ENCODE measurements at regions not wholly inside any gene's neighbourhood (a gene's known extent, or its start where the extent isn't known, plus 50 kb on each side); places are given as distances from the start of the nearest gene placed in this dataset.
"Not testable (repeated sequence)": the region's sequence is repeated elsewhere in the genome, so short reads cannot be mapped to it uniquely, and the experiment has no call there.

GRCh38 chr21:35162831-35163230 is 113.7 kb upstream of the RUNX1 start:
- no peak for ATAC-seq
- DNase-seq (ENCODE audit: low spot score): no peak

DNA sequence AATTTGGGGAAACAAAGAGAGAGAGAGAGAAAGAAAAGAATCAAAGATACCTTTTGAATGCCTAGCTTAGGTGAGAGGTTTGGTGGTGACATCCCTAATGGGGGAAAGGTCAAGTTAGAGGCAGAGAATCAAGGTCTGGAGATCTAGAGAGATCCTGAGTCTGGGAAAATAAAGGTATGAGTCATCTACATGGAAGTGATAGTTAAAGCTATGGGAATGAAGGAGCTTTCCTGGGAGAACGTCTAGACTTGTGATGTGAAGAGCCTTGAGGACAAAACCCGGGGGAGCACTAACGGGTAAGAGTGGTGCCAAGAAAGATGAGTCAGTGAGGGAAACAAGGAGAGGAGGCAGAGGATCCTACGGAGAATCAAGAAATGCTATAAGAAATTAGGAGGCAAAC is 110.8 kb upstream of the RUNX1 start:
- DNase-seq (ENCODE audit: low spot score) (no peak), ATAC-seq (no peak)

DNA sequence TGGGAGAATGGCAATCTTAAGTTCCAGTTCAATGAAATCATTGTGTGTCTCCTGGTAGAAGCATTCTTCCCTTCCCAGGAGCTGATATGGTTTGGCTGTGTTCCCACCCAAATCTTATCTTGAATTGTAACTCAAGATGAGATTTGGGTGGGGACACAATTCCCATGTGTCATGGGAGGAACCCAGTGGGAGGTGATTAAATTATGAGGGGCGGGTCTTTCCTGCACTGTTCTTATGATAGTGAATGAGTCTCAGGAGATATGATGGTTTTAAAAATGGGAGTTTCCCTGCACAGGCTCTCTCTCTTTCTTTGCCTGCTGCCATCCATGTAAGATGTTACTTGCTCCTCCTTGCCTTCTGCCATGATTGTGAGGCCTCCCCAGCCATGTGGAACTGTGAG is 108.3 kb upstream of the RUNX1 start:
- not testable (repeated sequence) for ATAC-seq

DNA sequence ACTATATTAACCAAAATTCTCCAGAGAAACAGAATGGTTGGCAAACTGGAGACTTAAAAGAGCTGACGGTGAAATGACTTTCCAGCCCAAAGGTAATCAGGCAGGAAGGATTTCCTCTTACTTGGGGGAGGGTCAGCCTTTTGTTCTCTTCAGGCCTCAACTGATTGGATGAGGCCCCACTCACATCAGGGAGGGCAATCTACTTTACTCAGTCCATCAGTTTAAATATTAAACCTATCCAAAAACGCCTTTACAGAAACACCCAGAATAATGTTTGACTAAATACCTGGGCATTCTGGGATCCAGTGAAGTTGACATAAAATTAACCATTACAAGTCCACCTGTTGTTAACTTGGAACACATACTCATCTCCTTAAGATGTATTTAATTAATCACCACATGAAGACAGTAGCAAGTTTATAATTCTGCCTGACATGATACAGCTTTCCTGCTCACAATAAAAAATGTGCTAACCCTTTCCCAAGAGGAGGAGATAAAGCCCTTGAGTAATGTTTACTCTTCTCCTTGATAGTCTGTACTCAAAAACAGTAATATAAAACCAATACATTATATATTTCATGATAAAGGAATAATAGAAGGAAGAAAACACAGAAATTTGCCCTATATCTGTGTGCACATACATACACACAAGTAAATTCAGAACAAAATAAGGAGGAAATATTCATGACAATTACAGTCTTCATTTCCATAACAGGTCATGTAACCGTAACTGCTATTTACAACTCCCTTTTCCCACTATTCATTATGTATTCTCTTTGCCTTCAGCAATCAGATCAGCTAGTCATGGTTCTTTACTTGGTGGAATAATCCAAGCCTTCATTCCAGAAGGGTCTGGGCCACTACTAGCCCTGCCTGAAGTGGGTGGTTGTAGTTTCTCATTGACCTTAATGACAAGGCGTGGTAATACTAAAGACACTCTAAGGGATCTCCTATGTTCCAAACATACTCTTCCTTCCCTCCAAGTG is 107.5 kb upstream of the RUNX1 start:
- no peak for DNase-seq (ENCODE audit: low spot score)
- no peak for ATAC-seq

More for the DNA sequence above, 108.3 kb upstream of the RUNX1 start:
- not testable (repeated sequence) for DNase-seq (ENCODE audit: low spot score)

GRCh38 chr21:35154788-35155187 is 105.7 kb upstream of the RUNX1 start:
- no peak for ATAC-seq
- DNase-seq (ENCODE audit: low spot score): no peak

- DNase-seq (ENCODE audit: low spot score) (no peak), ATAC-seq (no peak)
Observed at GRCh38 chr21:35153671-35154070, 104.6 kb upstream of the RUNX1 start.

- no peak for DNase-seq (ENCODE audit: low spot score)
- ATAC-seq: no peak
Observed at GRCh38 chr21:35150562-35151226, 101.6 kb upstream of the RUNX1 start.

DNA sequence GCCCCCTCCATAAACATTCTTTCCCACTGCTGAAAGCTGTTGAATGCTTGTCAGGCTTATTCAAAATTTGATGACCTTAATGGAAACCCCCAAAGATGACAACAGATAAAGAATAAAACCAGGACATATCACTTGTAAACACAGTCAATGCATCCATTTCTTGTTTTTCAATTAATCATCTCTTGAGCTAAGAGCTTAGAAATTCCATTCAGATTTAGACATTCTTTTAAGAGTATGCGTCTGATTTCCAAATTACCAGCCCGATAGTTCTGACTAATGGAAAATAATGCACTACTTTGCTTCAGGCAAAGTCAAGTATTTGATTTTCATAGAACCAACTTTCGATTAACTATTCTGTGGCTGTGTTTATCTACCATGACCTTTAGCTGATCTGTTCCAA is 100.6 kb upstream of the RUNX1 start:
- DNase-seq (ENCODE audit: low spot score): no peak
- ATAC-seq: no peak

DNA sequence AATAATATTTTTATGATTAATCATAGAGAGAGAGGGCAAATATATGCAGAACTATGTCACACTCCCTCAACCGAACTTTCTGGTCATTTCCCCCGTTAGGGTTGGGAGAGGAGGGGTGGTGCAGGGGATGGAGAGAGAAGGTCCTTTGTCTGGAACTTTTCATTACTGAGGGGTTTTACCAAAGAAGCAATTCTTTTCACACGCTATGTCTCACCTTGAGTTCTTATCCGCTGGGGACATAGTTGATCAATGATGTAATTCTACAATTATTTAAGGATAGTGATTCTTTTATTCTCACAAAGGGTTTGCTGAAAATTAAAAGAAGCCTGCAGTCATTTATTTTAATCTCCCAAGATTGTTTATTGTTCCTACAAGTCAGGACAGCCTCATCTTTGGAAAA is 98.3 kb upstream of the RUNX1 start:
- ATAC-seq: no peak
- no peak for DNase-seq (ENCODE audit: low spot score)

- DNase-seq (ENCODE audit: low spot score) (no peak), ATAC-seq (no peak)
Observed at GRCh38 chr21:35145626-35146233, 96.6 kb upstream of the RUNX1 start.

GRCh38 chr21:35144978-35145377 is 95.9 kb upstream of the RUNX1 start:
- DNase-seq (ENCODE audit: low spot score) (no peak), ATAC-seq (no peak)

- ATAC-seq (no peak), DNase-seq (ENCODE audit: low spot score) (no peak)
Observed at GRCh38 chr21:35142036-35142815, 93.1 kb upstream of the RUNX1 start.

GRCh38 chr21:35139382-35139715 is 90.2 kb upstream of the RUNX1 start:
- ATAC-seq: no peak
- DNase-seq (ENCODE audit: low spot score): no peak

DNA sequence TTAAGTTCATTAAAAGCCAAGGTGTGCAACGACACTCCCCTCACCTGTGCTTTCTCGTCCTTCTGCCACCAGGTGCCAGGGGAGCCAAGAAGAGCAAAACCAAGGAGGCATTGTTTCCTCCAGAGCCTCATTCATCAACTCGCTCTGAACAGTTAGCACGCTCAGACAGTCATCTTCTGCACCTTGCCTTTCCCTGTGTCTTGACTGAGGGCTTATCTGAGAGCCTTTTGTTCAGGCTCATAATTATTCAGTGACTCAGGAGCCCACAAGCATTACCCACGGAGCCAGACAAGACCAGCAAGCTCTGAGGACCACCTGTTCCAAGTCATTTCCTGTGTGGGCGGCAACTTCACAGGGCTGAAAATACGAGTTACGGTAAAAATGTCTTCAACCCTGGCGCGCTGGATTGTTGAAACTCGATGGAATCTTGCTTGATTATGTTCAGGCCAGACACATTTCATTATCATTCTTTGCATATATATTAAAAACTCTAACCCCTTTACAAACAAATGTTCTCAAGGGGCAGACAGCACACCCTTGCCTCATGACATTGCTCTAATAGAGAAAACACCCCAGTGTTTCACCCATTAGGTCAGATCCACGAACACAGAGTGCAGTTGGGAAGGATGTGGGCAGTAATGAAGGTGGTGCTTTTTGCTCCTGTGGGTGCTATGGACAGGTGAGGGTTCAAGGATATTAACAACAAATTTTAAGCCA is 89.7 kb upstream of the RUNX1 start:
- ATAC-seq: no peak

DNA sequence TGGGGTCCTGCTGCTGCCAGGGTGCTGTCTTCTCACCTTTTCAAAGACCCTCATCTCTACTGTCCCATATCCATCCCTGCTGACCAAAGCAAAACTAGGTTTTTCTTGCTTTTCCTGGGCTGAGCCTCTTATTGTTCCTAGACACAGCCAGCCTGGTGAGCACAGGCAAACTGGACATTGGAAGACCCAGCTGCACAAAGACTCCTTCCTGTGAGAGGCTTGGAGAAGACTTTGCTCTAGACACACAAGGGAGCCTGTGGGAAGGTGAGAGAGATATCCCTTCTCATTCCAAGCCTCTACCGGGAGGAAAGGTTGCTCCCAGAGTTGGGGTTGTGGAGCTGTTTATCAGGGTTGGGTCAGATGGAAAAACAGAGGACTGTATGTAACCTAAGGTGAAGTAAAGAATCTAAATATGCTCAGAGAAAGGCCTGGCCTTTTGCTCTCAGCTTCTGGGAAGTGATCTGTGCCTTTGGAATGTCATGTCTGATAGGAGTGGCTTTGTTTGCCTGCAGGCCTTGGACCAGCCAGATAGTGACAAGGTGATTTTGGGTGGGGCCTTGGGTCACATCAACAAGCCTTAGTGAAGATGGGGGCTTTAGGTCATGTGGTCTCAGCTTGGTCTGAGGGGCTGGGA is 87.6 kb upstream of the RUNX1 start:
- DNase-seq (ENCODE audit: low spot score): no peak
- ATAC-seq: no peak

More for the DNA sequence above, 89.7 kb upstream of the RUNX1 start:
- DNase-seq (ENCODE audit: low spot score): no peak

DNA sequence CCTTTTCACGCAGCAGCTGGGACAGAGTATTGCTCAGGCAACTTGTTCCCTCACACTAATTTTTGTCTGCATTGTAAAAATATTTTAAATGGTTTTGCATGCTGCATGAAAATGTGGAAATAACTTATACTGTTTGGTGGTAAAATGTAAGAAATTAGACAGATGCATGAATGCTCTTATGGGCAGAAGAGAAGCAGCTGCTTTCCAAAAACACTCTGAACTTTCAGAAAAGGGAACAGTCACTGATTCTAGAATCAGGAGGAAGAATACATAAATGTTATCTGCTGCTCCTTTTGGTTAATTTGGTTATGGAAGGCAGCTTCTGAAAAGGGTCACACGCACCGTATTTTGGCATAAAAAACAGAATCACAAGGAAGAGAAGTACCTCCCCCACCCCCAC is 87.0 kb upstream of the RUNX1 start:
- ATAC-seq: no peak
- DNase-seq (ENCODE audit: low spot score): no peak

- ATAC-seq (no peak), DNase-seq (ENCODE audit: low spot score) (no peak)
Observed at GRCh38 chr21:35135481-35135880, 86.4 kb upstream of the RUNX1 start.

GRCh38 chr21:35134309-35134708 is 85.2 kb upstream of the RUNX1 start:
- no peak for ATAC-seq
- no peak for DNase-seq (ENCODE audit: low spot score)

DNA sequence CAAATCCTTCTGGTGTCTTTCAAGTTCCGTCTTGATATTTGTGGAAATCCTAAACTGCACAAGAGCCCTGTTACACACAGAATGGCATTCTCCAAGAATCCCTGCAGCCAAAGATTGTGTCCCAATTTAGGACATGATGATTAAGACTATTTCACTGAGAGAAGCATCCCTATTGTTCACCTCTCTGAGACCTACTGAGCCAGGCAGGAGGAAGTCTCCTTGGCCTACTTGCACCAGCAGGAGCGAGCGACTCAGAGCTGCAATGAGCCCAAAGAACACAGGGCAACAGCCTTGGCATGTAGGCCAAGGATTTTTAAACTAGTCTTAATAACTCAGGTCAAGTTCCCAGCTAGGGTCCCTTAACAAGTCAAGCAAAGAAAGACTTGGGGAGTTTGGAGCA is 79.4 kb upstream of the RUNX1 start:
- no peak for ATAC-seq
- no peak for DNase-seq (ENCODE audit: low spot score)

DNA sequence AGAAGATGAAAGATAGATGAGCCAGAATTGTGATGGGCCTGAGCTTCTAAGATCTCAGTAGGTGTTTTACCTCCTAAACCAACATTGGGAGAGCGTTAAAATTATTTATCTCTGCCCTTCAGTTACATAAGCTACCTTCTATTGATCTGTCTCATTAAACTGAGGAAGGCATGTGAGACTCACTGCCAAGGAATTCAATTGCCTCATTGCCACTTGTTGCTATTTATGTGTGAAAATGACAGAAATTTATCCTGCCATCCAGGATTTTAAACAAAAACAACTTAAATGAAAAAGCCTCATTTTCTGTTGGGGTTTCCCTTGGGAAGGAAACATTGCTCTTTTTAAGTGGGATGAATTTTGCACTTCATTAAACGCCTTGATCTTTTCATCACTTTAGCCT is 78.7 kb upstream of the RUNX1 start:
- DNase-seq (ENCODE audit: low spot score): no peak
- ATAC-seq: no peak
